ENCODE measurements at regions not wholly inside any gene's neighbourhood (a gene's known extent, or its start where the extent isn't known, plus 50 kb on each side); places are given as distances from the start of the nearest gene placed in this dataset.
A peak's percentile ranks its signal among the peaks of the same experiment; 100 is the strongest.

DNA sequence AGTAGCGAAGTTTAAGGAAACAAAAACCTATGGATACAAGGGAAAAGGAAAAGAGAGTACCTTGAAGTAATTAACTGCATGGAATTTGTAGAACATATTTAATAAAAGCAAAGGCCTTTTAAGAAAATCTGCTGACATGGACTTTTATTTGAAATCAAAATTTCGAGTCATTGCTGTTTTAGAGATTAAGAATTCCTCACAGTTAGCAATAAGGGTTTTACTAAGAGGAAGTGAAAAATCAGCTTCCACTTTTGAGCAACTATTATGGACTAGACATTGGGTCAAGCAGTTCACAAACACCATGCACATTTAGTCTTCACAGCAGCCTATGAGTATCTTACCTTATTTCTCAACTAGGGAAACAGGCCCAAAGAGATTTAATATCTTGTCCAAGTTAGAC, 876.3 kb downstream of the BCL11A start:
- no peak for DNase-seq (ENCODE audit: low spot score)

DNA sequence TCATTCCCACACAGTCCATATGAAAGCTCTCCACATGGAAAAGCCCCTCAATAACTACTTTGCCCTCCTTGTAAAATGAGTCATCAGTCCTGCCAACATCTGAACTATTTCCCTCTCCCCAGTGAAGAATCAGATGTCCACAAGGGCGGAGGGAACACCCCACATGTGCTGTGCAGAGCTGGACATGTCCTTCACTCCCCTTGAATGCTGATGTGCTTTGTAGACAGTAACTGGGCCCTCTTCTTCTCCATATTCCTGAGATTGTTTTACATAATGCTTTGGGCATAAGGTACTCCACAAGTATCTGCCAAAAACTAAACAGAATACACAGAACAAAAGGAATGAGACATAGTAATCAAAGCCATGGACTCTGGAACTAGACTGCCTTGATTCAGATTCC, 879.4 kb downstream of the BCL11A start:
- DNase-seq (ENCODE audit: low spot score): no peak

GRCh38 chr2:59665021-59665420, 888.4 kb downstream of the BCL11A start:
- DNase-seq (ENCODE audit: low spot score): no peak

DNA sequence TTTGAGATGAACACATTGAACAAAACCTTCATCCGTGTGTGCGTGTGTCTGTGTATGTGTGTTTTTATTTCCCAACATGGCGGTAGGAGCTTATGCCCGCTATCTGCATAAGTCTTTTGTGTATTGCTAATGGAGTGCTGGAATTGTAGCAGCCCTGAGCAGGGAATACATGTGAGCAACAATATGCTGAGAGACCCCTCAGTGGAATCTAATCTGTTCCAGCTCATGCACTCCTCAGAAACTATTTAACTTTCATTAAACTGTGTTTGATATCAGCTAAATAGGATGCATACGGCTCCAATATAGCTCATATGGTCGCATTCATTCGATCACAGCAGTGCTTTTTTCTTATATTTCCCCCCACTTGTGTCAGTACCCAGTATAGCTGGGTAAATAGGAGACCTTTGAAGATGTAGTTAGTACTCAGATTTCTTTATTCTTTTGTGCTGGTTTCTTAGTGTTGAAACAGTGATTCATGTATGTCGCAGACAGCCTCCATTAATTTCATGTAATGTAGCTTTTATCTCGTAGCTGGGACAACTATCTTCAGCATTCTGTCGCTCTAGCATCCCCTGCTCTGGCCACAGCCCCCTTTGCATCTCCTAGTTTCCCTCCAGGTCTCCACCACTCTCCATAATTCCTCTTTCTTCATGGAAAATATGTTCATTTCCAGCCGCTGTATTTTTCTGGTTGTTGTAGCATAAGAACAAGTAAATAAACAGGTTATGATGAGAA, 891.2 kb downstream of the BCL11A start:
- no peak for DNase-seq (ENCODE audit: low spot score)

- DNase-seq (ENCODE audit: low spot score): no peak
These were observed 893.2 kb downstream of the BCL11A start for GRCh38 chr2:59660262-59660661.

DNA sequence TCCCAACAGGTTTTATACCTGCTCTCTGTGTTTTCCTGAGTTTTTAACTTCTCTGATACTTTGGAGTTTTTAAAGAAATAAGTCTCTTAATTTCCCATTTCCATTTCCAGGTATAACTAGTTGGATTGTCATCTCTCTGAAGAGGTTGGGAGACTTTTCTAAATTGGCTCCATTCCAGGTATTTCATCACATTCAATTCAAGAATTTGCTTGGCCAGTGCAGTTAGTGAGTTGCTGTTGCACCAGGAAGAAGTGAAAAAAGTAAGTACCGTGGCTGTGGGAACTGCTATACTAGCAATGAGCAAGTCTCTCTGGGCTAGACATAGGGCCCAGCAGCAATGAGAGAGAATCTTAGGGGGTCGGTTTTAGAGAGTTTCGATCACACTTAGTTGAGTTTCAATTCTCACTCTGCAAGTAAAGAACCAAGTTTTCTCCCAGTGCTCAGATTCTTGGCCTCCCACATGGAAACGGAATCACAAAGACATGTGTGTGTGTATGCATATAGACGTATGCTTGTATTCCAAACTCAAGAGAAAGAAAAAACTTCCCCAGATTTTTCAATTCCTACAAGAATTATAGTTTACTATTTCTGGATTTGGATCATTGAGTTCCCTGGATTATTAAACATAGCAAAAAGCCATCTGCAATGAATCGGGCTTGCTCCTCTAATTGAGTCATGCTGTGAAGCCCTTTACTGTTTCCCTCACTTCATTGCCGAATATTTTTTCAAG, 894.4 kb downstream of the BCL11A start:
- no peak for DNase-seq (ENCODE audit: low spot score)

DNA sequence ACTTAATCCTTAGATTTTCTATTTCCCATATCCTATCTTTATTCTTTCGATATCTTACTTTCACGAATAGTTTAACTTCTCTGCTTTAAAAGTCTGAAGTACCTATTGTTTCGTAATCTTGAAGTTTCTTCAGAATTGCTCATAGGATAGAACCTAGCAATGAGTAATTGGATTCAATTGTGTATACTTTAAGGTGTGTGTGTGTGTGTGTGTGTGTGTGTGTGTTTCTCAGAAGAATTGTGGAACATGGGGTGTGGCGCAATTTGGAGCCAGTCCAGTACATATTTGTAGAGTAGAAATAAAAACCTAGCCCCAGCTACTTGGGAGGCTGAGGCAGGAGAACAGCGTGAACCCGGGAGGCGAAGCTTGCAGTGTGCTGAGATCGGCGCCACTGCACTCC, 897.6 kb downstream of the BCL11A start:
- DNase-seq (ENCODE audit: low spot score): no peak

DNA sequence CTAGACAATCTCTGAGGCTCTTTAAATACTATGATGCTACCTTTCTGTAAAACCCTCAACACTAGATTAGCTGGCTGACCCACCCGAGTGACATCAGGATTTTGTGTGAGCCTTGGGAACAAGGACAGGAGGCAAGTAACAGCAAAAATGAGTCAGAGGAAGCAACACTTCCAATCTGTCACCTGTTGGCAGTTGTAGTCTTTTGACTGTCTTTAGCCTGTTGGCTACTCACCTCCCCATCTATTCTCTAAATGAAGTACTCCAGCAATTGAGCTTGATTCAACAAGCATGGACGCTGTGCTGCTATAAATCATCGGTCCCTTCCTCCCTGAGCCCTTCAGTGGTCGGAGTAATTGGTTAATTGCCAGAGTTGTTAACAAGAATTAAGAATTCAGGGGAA, 898.7 kb downstream of the BCL11A start:
- no peak for DNase-seq (ENCODE audit: low spot score)

DNA sequence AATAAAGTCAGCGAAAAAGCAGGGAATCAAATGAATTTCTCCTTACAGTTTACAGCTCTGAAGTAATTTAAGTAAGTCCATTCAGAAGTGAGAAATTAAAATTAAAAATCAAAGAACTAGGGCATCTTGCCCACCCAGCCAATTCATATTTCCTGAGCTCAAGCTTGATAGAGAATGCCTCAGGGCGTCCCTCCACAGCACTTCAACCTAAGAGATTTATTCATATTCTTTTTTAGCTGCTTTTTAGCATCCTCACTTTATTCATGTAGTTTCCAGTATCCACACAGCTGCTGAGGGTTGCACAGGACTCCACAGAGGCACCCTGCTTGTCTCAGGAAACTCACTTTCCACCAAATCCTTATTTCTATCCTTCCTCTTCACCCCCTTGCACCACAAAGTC, 900.3 kb downstream of the BCL11A start:
- no peak for DNase-seq (ENCODE audit: low spot score)

DNA sequence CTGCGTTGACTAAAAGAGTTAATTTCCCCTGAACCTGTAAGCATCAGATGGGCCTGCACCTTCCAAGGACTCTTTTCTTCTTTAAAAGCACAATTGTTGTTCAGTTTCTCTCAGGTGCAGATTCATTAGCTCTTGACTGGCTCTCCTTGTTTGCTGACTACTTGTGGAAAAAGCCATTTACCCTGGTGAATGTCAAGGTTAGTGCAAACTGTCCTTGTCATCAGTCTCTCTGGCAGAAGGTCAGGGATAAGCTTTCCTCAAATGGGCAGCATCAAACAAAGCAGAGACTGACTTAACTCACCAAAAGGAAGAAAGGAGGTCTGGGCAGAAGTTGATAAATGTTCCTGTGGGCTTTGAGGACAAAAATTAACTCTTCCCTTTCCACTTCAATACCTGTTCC, 922.7 kb downstream of the BCL11A start:
- no peak for DNase-seq (ENCODE audit: low spot score)

GRCh38 chr2:59627599-59627998, 925.9 kb downstream of the BCL11A start:
- no peak for DNase-seq (ENCODE audit: low spot score)

DNA sequence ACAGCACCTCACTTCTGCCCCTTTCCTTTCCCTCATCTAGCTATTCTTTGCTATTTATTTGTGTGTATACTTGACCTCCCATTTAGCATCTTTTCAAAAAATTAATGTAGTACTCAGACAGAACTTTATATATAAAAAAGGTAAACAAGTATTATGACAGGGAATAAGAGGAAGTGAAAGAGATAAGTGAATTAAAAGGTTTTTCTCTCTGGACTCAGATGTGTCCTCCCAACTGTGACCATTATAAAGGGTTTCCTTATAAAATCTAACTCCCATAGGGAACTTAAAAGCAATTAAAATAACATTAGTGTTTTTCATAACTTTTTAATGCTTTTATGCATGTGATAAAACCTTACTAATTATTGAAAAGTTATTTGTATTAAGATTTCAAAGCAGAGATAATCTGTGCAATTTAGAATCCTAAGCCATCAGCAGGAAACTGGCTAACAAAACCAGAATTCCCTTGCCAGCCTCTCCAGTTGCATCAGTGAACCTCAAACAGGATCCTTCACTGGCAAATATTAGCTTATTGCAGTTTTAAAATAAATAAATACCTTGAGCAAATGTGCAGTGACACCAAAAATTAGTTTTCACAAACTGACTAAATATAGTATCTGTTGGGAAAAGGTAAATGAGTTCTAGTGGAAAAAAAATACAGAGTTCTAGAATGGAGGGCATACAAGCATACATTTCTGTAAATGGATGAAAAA, 930.7 kb downstream of the BCL11A start:
- no peak for DNase-seq (ENCODE audit: low spot score)

GRCh38 chr2:59604123-59604522, 949.3 kb downstream of the BCL11A start:
- DNase-seq (ENCODE audit: low spot score): no peak

DNA sequence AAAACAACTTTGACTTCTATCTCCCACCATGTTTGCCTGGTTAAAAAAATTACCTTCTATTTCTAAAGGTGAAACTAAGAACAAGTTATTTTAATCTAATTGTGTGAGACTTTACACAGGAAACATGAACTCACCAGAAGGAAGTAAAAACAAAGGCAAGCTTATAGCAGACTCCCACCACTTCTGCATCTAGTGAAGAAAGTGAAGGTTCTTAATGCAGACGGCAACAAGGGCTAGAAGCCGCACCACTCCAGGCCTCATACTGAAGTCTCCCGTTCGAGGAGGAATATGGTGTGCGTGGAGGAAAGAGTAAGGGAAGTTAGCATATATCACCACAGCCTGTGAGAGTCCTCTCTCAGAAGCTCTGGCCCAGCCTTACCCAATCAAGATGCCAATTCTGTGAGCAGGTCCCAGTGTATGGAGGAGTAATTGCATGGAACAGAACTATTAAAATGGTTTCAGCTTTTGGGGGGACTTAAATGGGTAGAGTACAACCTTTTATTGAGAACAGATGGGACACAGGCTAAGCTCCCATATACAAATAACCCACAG, 958.7 kb downstream of the BCL11A start:
- DNase-seq (ENCODE audit: low spot score): no peak

DNA sequence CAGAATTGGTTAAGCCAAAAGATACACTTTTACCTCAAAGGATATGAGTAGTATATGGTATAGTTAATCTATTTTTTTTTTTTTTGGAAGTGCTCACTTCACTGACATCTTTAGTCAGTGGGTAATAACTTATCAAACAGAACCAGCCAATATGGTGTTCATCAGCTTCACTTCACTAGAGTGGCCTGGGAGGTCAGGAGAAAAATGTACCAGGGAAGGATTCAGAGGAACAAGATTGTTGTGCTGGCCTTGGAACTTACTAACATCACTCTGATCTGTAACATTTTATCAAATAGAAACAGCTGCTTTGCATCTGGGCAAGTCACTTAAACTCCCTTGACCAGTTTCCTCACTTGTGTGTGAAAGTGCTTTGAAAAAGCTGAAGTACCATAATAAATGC, 962.7 kb downstream of the BCL11A start:
- no peak for DNase-seq (ENCODE audit: low spot score)

DNA sequence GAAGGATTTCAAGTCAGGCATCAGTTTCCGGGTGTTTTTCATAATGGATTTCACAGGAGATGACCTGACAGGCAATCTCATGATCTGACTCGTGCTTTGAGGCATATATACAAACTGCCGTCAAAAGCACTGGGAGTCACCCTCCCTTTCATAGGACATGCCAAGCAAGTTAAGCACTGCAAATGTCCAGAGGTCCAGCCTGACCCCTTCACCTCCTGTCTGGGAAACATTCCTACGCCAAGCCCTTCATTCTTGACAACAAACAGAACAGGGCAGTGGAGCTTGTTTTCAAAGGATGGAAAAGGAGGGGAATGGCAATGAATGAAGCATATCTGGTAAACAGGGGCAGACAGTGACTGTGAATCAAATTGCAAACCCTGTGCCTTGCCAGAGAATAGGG, 963.6 kb downstream of the BCL11A start:
- no peak for DNase-seq (ENCODE audit: low spot score)

- no peak for DNase-seq (ENCODE audit: low spot score)
These were observed 965.2 kb downstream of the BCL11A start for GRCh38 chr2:59588286-59588685.

DNA sequence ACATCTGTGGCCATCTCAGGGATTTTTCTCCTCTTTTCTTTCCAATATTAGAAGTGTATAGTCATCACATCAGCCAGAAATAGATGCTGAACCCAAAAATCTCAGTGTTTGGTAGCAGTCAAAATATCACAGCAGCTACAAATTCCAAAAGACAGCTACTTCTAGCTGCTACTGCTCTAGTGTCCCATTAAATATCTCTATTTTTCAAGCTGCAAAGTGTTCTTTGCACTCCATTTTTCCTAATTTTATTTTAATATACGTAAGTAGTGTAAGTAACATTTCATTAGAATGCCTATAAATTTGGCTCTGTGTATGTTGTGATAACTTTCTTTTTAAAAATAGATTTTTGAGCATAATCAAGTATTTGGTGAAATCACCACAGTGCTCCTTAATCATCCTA, 967.3 kb downstream of the BCL11A start:
- no peak for DNase-seq (ENCODE audit: low spot score)

GRCh38 chr2:59585655-59586054, 967.8 kb downstream of the BCL11A start:
- DNase-seq (ENCODE audit: low spot score): no peak

DNA sequence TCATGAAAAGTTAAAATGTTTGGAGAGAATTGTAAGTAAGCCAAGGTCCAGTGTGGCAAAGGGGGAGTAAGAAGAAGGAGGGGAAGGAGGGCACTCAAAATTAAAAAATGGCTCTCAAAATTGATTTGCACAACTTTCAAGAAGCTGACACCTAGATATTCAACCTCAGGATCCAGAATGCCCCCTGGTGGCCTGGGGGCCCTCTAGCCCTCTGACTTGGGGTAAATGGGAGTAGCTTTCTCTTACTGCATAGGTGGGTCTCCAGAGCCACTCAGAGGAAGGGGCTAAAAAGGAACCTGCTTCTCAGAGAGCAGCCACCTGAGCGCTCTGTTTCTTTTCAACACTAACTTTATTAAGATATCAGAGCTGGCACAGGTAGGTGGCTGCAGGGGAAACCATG, 968.5 kb downstream of the BCL11A start:
- peak; percentile 52 for DNase-seq (ENCODE audit: low spot score)

DNA sequence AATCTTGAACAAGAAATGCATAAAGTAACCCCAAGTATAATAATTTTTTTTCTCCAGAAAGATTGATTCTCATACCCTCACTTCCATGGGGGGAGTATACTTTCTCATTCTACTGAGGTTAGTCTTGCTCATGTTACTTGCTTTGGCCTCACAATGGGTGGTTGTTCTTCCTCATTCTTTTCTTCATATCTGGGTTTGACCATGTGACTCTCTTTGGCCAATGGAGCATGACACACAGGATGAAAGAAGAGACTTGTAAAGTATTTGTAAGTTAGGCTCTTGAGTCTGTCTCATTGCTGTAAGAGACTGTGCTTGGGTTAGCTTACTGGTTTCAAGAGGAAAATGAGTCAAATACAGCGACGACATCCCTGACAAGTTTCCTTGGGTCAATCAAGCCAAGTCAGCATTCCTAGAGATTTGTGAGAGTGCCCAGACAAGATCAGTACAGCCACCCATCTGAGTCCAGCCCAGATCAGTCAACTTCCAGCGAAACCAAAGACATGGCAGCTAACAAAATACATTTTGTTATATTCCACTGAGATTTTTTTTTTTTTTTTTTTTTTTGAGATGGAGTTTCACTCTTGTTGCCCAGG, 970.2 kb downstream of the BCL11A start:
- no peak for DNase-seq (ENCODE audit: low spot score)

DNA sequence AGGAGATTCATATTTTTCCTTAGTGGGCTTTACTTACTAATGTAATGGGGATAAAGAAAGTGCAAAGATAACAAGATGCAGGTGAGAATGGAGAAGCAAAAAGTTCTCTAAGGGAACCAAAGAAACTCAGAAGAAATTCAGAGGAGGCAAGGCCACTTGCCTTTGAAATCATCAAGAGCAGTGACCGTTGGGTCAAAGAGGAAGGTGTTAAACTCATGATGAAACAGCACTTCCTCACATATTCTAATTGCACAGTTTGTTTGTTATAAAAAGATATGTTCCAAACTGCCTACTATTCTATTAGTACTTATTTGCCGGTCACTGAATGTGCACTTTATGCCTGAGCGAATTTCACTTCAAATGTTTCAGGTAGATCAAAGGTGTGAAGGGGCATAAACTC, 975.1 kb downstream of the BCL11A start:
- DNase-seq (ENCODE audit: low spot score): no peak

DNA sequence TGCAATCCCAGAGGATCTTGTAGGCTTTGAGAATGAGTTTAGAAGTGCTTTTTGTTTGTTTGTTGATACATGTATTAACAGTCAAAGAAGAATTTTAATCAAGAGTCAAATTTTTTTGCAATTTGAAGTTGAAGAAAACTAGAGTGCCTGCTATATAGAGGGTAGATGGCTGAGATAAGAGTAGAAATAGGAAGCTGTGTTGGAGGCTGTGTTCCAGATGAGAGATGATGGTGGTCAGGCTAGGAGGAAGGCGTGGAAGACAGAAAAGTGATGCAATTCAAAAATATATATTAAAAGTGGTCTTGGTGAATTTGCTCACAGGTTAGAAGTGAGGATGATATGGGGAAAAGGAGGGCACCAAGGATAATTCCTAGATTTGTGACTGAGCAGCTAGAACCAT, 978.3 kb downstream of the BCL11A start:
- no peak for DNase-seq (ENCODE audit: low spot score)
